ENCODE measurements at regions not wholly inside any gene's neighbourhood (a gene's known extent, or its start where the extent isn't known, plus 50 kb on each side); places are given as distances from the start of the nearest gene placed in this dataset.

DNA sequence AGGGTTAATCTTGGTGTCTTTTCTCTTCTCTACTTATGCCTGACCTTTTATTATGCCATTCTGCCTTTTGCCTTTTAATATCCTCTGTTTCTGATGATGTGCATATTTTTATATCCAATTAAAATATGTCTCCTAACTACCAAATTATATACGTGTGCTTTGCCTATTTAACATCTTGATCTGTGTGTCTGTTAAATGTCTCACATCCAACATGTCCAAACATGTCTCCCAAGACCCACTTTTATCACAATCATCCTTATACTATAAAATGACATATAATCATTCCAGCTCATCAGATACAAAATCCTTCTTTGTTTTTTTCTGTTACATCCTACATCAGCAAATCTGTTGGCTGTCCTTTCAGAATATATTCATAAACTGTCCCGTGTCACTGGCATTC is 539.5 kb downstream of the ZPLD1 start:
- DNase-seq (ENCODE audit: low spot score): no peak
- H3K36me3 Mint-ChIP-seq (ENCODE audit: low read depth): peaks cover 3% of the 10 kb centered on the region
- H3K27me3 Mint-ChIP-seq (ENCODE audit: low read depth): no peaks in the 10 kb centered on the region
- no peak for TF ChIP-seq CTCF (IDR thresholded peaks at IDR 0.05)
- H3K4me3 Mint-ChIP-seq (ENCODE audit: unreplicated experiment): no peak overlapping the region
- peaks cover 4% of the 10 kb centered on the region for H3K4me1 Mint-ChIP-seq (ENCODE audit: low read depth)
- no peak overlapping the region for H3K27ac Mint-ChIP-seq (ENCODE audit: unreplicated experiment)
- H3K9me3 Mint-ChIP-seq (ENCODE audit: low read depth): peaks cover 22% of the 10 kb centered on the region

DNA sequence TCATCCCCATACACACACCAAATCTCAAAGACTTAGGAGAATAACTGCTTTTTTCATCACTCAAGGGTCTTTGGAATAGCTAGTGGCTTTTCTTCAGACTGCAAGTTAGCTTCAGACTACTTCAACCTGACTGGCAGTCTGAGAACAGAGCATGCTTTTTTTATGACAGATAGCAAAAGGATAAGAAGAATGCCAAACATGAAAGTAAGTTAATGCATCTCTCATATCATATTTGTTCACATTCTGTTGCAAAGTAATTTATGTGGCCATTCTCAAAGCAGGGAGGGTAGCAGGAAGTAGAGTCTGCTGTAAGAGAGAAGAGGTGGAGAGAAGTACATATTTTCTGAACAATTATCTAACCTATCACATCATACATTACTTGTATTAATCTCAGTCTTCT is 544.4 kb downstream of the ZPLD1 start:
- Mint-ChIP-seq H3K9me3 (ENCODE audit: low read depth) (peaks cover 10% of the 10 kb centered on the region), H3K27me3 (ENCODE audit: low read depth) (no peaks in the 10 kb centered on the region), H3K4me3 (ENCODE audit: unreplicated experiment) (no peak overlapping the region), H3K4me1 (ENCODE audit: low read depth) (peaks cover 23% of the 10 kb centered on the region), H3K36me3 (ENCODE audit: low read depth) (no peaks in the 10 kb centered on the region), H3K27ac (ENCODE audit: unreplicated experiment) (peak overlapping the region; percentile 5)
- DNase-seq (ENCODE audit: low spot score): no peak
- TF ChIP-seq CTCF (IDR thresholded peaks at IDR 0.05): no peak

DNA sequence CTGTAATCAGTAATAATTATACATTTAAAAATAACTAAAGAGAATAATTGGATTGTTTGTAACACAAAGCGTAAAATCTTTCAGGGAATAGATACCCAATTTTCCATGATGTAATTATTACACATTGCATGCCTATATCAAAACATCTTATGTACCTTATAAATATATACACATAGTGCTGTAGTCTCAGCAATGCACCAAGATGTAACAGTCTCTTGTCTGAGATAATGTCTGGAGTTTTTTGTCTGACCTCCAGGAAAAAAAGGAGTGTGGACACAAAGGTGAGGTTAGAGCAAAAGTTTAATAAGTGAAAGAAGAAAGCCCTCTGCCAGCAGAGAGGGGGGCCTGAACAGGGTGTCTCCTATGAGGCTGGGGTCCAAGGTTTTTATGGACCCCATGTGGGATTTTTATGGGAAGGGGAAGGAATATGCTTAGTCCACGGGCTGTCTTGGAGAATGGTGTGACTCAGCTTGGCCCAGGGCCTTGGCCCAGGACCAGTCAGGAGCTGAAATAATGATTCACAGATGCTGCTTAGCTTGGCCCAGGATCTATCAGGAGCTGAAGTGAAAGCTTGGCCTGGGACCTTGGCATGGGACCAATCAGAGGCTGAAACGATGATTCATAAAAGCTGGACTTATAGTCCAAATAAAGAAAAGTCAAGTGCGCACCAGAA is 545.0 kb downstream of the ZPLD1 start:
- Mint-ChIP-seq H3K36me3 (ENCODE audit: low read depth) (no peaks in the 10 kb centered on the region), H3K4me3 (ENCODE audit: unreplicated experiment) (no peak overlapping the region), H3K27me3 (ENCODE audit: low read depth) (no peaks in the 10 kb centered on the region), H3K9me3 (ENCODE audit: low read depth) (peaks cover 10% of the 10 kb centered on the region), H3K27ac (ENCODE audit: unreplicated experiment) (peak overlapping the region; percentile 71), H3K4me1 (ENCODE audit: low read depth) (peaks cover 23% of the 10 kb centered on the region)
- no peak for DNase-seq (ENCODE audit: low spot score)
- no peak for TF ChIP-seq CTCF (IDR thresholded peaks at IDR 0.05)

DNA sequence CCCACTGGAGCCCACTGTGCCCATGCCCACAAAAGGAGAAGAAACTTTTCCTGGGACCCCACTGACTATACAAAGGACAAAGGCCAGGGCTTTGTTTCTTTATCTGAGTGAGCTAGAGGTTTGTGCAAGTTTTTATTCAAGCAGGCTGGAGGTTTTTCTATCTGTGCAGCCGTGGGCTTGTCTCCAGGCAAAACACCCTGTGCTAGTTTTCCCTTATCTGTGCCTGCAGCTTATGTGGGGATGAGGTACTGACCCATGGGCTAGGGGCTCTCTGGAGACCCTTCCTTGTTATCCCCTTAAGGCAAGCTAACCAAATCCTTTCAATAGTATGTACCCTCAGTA is 545.5 kb downstream of the ZPLD1 start:
- Mint-ChIP-seq H3K36me3 (ENCODE audit: low read depth) (no peaks in the 10 kb centered on the region), H3K9me3 (ENCODE audit: low read depth) (peaks cover 7% of the 10 kb centered on the region), H3K4me3 (ENCODE audit: unreplicated experiment) (no peak overlapping the region), H3K4me1 (ENCODE audit: low read depth) (peaks cover 23% of the 10 kb centered on the region), H3K27ac (ENCODE audit: unreplicated experiment) (peak overlapping the region; percentile 71), H3K27me3 (ENCODE audit: low read depth) (no peaks in the 10 kb centered on the region)
- no peak for TF ChIP-seq CTCF (IDR thresholded peaks at IDR 0.05)
- DNase-seq (ENCODE audit: low spot score): no peak

DNA sequence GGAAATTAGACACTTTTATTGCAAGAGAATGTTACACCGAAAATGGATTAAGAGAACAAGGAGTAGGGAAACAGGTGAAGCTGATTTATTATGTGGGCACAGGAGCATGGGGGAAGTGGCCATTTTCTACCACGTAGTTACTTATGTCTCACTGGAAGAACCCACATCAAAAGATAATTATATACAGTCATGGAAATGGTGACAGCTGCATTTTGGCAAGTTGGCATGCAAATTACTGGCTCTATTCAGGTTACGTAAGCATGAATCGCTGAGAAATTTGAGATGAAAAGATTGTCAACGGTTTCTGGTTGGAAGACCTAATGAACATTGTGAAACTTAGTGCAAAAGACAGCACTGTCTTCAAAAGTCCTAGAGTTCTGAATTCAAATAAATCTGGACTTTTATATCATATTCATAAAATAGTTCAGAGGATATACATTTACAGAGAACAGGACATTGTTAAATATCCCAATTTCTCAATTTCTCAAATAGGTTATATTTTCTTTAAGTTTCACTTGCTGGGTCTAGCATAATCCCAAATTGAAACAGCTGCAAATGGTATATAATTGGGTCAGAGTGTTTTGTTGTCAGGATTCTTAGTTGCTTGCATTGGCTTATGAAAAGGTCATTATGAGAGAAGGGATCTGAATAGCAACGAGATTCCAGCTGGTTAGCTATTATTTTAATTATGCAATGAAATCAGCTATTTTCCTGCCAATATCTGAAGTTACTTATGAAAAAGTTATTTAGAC is 567.8 kb downstream of the ZPLD1 start:
- H3K27me3 Mint-ChIP-seq (ENCODE audit: low read depth): peaks cover 7% of the 10 kb centered on the region
- no peak for TF ChIP-seq CTCF (IDR thresholded peaks at IDR 0.05)
- no peak overlapping the region for H3K4me3 Mint-ChIP-seq (ENCODE audit: unreplicated experiment)
- H3K4me1 Mint-ChIP-seq (ENCODE audit: low read depth): no peaks in the 10 kb centered on the region
- H3K27ac Mint-ChIP-seq (ENCODE audit: unreplicated experiment): no peak overlapping the region
- H3K36me3 Mint-ChIP-seq (ENCODE audit: low read depth): no peaks in the 10 kb centered on the region
- no peak for DNase-seq (ENCODE audit: low spot score)
- peaks cover under 1% of the 10 kb centered on the region for H3K9me3 Mint-ChIP-seq (ENCODE audit: low read depth)
